IMR-90 (cell line): ENCODE measurements at regions not wholly inside any gene's neighbourhood (a gene's known extent, or its start where the extent isn't known, plus 50 kb on each side); places are given as distances from the start of the nearest gene placed in this dataset.

Experiments used
- ATAC-seq: fragments of 200-7000 bp; cut with Tn5 transposase; 2 replicates; pipeline ENCODE4 v1.9.1; 2020; ENCODE audit warnings: low read depth, mild to moderate bottlenecking, moderate library complexity
- BruUV-seq: library from RNA; stranded (reverse); fragments of 400-500 nt; replicated peaks from 2 replicates; lab custom pipeline; 2021; lab: Mats Ljungman, UMichigan
- CTCF ChIA-PET: fragments of 300-600 bp; formaldehyde crosslinking; extraction: SDS; loops from one replicate; lab custom pipeline; 2021; ENCODE audit warnings: antibody characterized with exemption; lab: Yijun Ruan, JAX
- POLR2A ChIA-PET: fragments of 300-600 bp; sonication (Branson Sonifier 250); formaldehyde crosslinking; loops from one replicate; lab custom pipeline; 2022; ENCODE audit warnings: antibody characterized with exemption; ENCODE audit not compliant: unreplicated experiment; lab: Charles Lee
- DNase-seq: peaks from one replicate; pipeline ENCODE4 v3.0.0; 2013
- H2AFZ ChIP-seq: replicated peaks from 2 replicates; pipeline ENCODE3; 2013; ENCODE audit warnings: low read length, mild to moderate bottlenecking; ENCODE audit not compliant: poor library complexity
- H2AK5ac ChIP-seq: 2 replicates; pipeline ENCODE4 v1.6.1; 2013; ENCODE audit warnings: low read depth, low read length, inconsistent platforms
- H2AK9ac ChIP-seq: replicated peaks from 2 replicates; pipeline ENCODE3; 2013; ENCODE audit warnings: mild to moderate bottlenecking, low read depth, low read length, moderate library complexity; ENCODE audit not compliant: poor library complexity
- H2BK120ac ChIP-seq: 2 replicates; pipeline ENCODE4 v1.6.1; 2013; ENCODE audit warnings: low read depth, low read length, inconsistent platforms
- H2BK15ac ChIP-seq: 3 replicates; pipeline ENCODE4 v1.6.1; 2013; ENCODE audit warnings: low read depth, low read length, inconsistent platforms
- H2BK20ac ChIP-seq: 2 replicates; pipeline ENCODE4 v1.6.1; 2013; ENCODE audit warnings: low read depth, mild to moderate bottlenecking, inconsistent platforms, low read length, moderate library complexity
- H2BK5ac ChIP-seq: 2 replicates; pipeline ENCODE4 v1.6.1; 2013; ENCODE audit warnings: mild to moderate bottlenecking, low read depth, low read length, inconsistent platforms; ENCODE audit not compliant: poor library complexity, severe bottlenecking
- H3K14ac ChIP-seq: replicated peaks from 2 replicates; pipeline ENCODE4 v1.6.1; 2013; ENCODE audit warnings: low read depth, low read length, inconsistent platforms
- H3K18ac ChIP-seq: 2 replicates; pipeline ENCODE4 v1.6.1; 2013; ENCODE audit warnings: low read depth, low read length, control low read depth
- H3K23ac ChIP-seq: 2 replicates; pipeline ENCODE4 v1.6.1; 2013; ENCODE audit warnings: low read depth, low read length, inconsistent platforms
- H3K27ac ChIP-seq: 2 replicates; pipeline ENCODE4 v1.5.1; 2013; ENCODE audit warnings: mild to moderate bottlenecking, control low read depth, low read length; ENCODE audit not compliant: insufficient read depth
- H3K27me3 ChIP-seq: 2 replicates; pipeline ENCODE4 v1.6.1; 2013; ENCODE audit warnings: low read length; ENCODE audit not compliant: control insufficient read depth, insufficient read depth
- H3K36me3 ChIP-seq: 2 replicates; pipeline ENCODE4 v1.6.1; 2013; ENCODE audit warnings: low read length, mixed read lengths; ENCODE audit not compliant: control insufficient read depth, insufficient read depth
- H3K4ac ChIP-seq: 2 replicates; pipeline ENCODE4 v1.6.1; 2013; ENCODE audit warnings: low read depth, low read length, inconsistent platforms
- H3K4me1 ChIP-seq: 2 replicates; pipeline ENCODE4 v1.6.1; 2013; ENCODE audit warnings: low read length, mixed read lengths; ENCODE audit not compliant: control insufficient read depth, insufficient read depth
- H3K4me2 ChIP-seq: 2 replicates; pipeline ENCODE4 v1.6.1; 2013; ENCODE audit warnings: low read depth, mild to moderate bottlenecking, control low read depth, low read length, moderate library complexity
- H3K4me3 ChIP-seq: 2 replicates; pipeline ENCODE4 v1.5.1; 2013; ENCODE audit warnings: low read depth, mild to moderate bottlenecking, control low read depth, low read length, moderate library complexity; ENCODE audit not compliant: insufficient read depth
- H3K56ac ChIP-seq: 2 replicates; pipeline ENCODE4 v1.6.1; 2013; ENCODE audit warnings: low read length, inconsistent platforms; ENCODE audit not compliant: insufficient read depth; ENCODE audit errors: extremely low read depth
- H3K79me1 ChIP-seq, 2 experiments: 2 replicates each; pipeline ENCODE4 v1.6.1; 2013; ENCODE audit warnings: low read length in 2 of 2, inconsistent platforms in 1 of 2, low read depth in 1 of 2
- H3K9ac ChIP-seq: 2 replicates; pipeline ENCODE4 v1.6.1; 2013; ENCODE audit warnings: low read depth, low read length, control low read depth
- H3K9me1 ChIP-seq: 2 replicates; pipeline ENCODE4 v1.6.1; 2013; ENCODE audit warnings: low read length, inconsistent platforms; ENCODE audit not compliant: insufficient read depth
- H3K9me3 ChIP-seq: 2 replicates; pipeline ENCODE4 v1.6.1; 2013; ENCODE audit warnings: low read length; ENCODE audit not compliant: control insufficient read depth, insufficient read depth
- H4K20me1 ChIP-seq: 2 replicates; pipeline ENCODE4 v1.6.1; 2013; ENCODE audit warnings: low read length, inconsistent platforms; ENCODE audit not compliant: insufficient read depth
- H4K5ac ChIP-seq: 2 replicates; pipeline ENCODE4 v1.6.1; 2013; ENCODE audit warnings: mild to moderate bottlenecking, low read depth, low read length, control low read depth
- H4K8ac ChIP-seq, 2 experiments: 2 replicates each; pipeline ENCODE4 v1.6.1; 2013; ENCODE audit warnings: low read depth in 2 of 2, low read length in 2 of 2, control low read depth in 1 of 2, inconsistent platforms in 1 of 2
- H4K91ac ChIP-seq: 2 replicates; pipeline ENCODE4 v1.6.1; 2013; ENCODE audit warnings: low read depth, low read length, inconsistent platforms; ENCODE audit not compliant: insufficient read depth
- BHLHE40 ChIP-seq: fragments of 150-350 bp; IDR thresholded peaks from 2 replicates; pipeline ENCODE4 v1.6.1; 2016; ENCODE audit warnings: mild to moderate bottlenecking, low read depth, low read length
- CEBPB ChIP-seq: IDR thresholded peaks from 2 replicates; pipeline ENCODE4 v1.6.1; 2012; ENCODE audit warnings: low read depth, low read length, improper control_type of control experiment
- CHD1 ChIP-seq: IDR thresholded peaks from 2 replicates; pipeline ENCODE4 v1.6.1; 2012; ENCODE audit warnings: low read depth, low read length, improper control_type of control experiment
- CTCF ChIP-seq: conservative IDR thresholded peaks from 2 replicates; pipeline ENCODE4 v1.5.1; 2012; ENCODE audit warnings: mild to moderate bottlenecking, low read depth, low read length, improper control_type of control experiment
- ELK1 ChIP-seq: fragments of 150-350 bp; IDR thresholded peaks from 2 replicates; pipeline ENCODE4 v1.6.1; 2016; ENCODE audit warnings: low read depth, mild to moderate bottlenecking, low read length, moderate library complexity, borderline replicate concordance
- FOS ChIP-seq: fragments of 150-350 bp; IDR thresholded peaks from 2 replicates; pipeline ENCODE4 v1.6.1; 2016; ENCODE audit warnings: low read depth, low read length
- MAFK ChIP-seq: IDR thresholded peaks from 2 replicates; pipeline ENCODE4 v1.6.1; 2012; ENCODE audit warnings: low read depth, low read length, improper control_type of control experiment
- MAZ ChIP-seq: IDR thresholded peaks from 2 replicates; pipeline ENCODE4 v1.6.1; 2012; ENCODE audit warnings: low read depth, mild to moderate bottlenecking, low read length, improper control_type of control experiment, moderate library complexity, borderline replicate concordance
- MXI1 ChIP-seq: IDR thresholded peaks from 2 replicates; pipeline ENCODE4 v1.6.1; 2012; ENCODE audit warnings: low read depth, mild to moderate bottlenecking, low read length, moderate library complexity, borderline replicate concordance
- NFE2L2 ChIP-seq: fragments of 150-350 bp; IDR thresholded peaks from 2 replicates; pipeline ENCODE4 v1.6.1; 2016; ENCODE audit warnings: low read depth, mild to moderate bottlenecking, low read length
- POLR2A ChIP-seq: IDR thresholded peaks from 2 replicates; pipeline ENCODE4 v1.6.1; 2012; ENCODE audit warnings: mild to moderate bottlenecking, low read depth, low read length
- RAD21 ChIP-seq: IDR thresholded peaks from 2 replicates; pipeline ENCODE4 v1.6.1; 2012; ENCODE audit warnings: low read length, improper control_type of control experiment
- RCOR1 ChIP-seq: IDR thresholded peaks from 2 replicates; pipeline ENCODE4 v1.6.1; 2012; ENCODE audit warnings: mild to moderate bottlenecking, low read length, improper control_type of control experiment; ENCODE audit not compliant: insufficient replicate concordance
- RFX5 ChIP-seq: IDR thresholded peaks from 2 replicates; pipeline ENCODE4 v1.8.0; 2012; ENCODE audit warnings: low read depth, mild to moderate bottlenecking, low read length, moderate library complexity
- SMC3 ChIP-seq: fragments of 150-350 bp; IDR thresholded peaks from 2 replicates; pipeline ENCODE4 v1.6.1; 2016; ENCODE audit warnings: low read depth, mild to moderate bottlenecking, antibody characterized with exemption, low read length, moderate library complexity
- USF2 ChIP-seq: fragments of 150-350 bp; IDR thresholded peaks from 2 replicates; pipeline ENCODE4 v1.6.1; 2017; ENCODE audit warnings: mild to moderate bottlenecking, antibody characterized with exemption, low read length, low read depth
- WGBS, 2 experiments: methylation state at CpG; one replicate each; pipeline versions ENCODE4 v1.1.5 to v1.1.7; 2013; ENCODE audit warnings: missing lambda C conversion rate in 2 of 2; ENCODE audit not compliant: insufficient read length in 1 of 2; ENCODE audit errors: extremely low coverage in 2 of 2; 5-methylcytosine and 5-hydroxymethylcytosine counted together
- dilution Hi-C: fragments of 300-500 bp; cut with HindIII; formaldehyde crosslinking; loops from one replicate; pipeline ENCODE4 v1.14.3; 2018; ENCODE audit warnings: low sequenced_read_pairs; ENCODE audit not compliant: unreplicated experiment
- in situ Hi-C: fragments of 300-500 bp; cut with MboI; formaldehyde crosslinking; loops from 3 replicates; pipeline ENCODE4 v1.14.3; 2019; ENCODE audit warnings: low sequenced_read_pairs, inconsistent platforms, mixed read lengths
- intact Hi-C: fragments of 100-400 bp; cut with micrococcal nuclease; formaldehyde crosslinking; loops from 2 replicates; pipeline ENCODE4 v1.10.0; 2022

GRCh38 chr9:7935681-7936080 lies 136.1 kb upstream of the DMAC1 start:
- H3K4me1 ChIP-seq: no peaks in the 10 kb centered on the region
- intact Hi-C loops (no loop called here), in situ Hi-C loops (no loop called here), dilution Hi-C loops (no loop called here)
- DNase-seq (no peak), ATAC-seq (no peak)
- no peak overlapping the region for H2AK5ac ChIP-seq
- no CpG with 5 or more reads among the region's 2 CpGs for WGBS, 2 experiments
- no peak overlapping the region for H2AK9ac ChIP-seq
- H3K23ac ChIP-seq: no peak overlapping the region
- POLR2A ChIA-PET: no interaction called here
- no peak overlapping the region for H4K91ac ChIP-seq
- TF ChIP-seq CHD1: no peak
- TF ChIP-seq RAD21: no peak
- TF ChIP-seq POLR2A: no peak
- TF ChIP-seq MAZ: no peak
- TF ChIP-seq ELK1: no peak
- no peak for TF ChIP-seq NFE2L2
- TF ChIP-seq BHLHE40: no peak
- no peak for TF ChIP-seq SMC3
- no peak for TF ChIP-seq MXI1
- TF ChIP-seq CTCF: no peak
- no peak for TF ChIP-seq RCOR1
- TF ChIP-seq FOS: no peak
- TF ChIP-seq MAFK: no peak
- TF ChIP-seq CEBPB: no peak
- TF ChIP-seq USF2: no peak
- TF ChIP-seq RFX5: no peak
- no peak overlapping the region for H4K5ac ChIP-seq
- no peak overlapping the region for H3K56ac ChIP-seq
- H3K79me1 ChIP-seq: no peaks in the 10 kb centered on the region
- H2AFZ ChIP-seq: no peak overlapping the region
- no peak overlapping the region for H2BK20ac ChIP-seq
- no TSS peak for BruUV-seq
- no peak overlapping the region for H3K27ac ChIP-seq
- H3K4ac ChIP-seq: no peak overlapping the region
- no peaks in the 10 kb centered on the region for H3K27me3 ChIP-seq
- H2BK5ac ChIP-seq: no peak overlapping the region
- no peaks in the 10 kb centered on the region for H4K20me1 ChIP-seq
- H3K36me3 ChIP-seq: no peaks in the 10 kb centered on the region
- no peak overlapping the region for H3K4me2 ChIP-seq
- no peak overlapping the region for H3K18ac ChIP-seq
- peaks cover 4% of the 10 kb centered on the region for H3K9me3 ChIP-seq
- CTCF ChIA-PET: no interaction called here
- H3K14ac ChIP-seq: no peak overlapping the region
- H3K4me3 ChIP-seq: no peak overlapping the region
- H3K9ac ChIP-seq: no peak overlapping the region
- H4K8ac ChIP-seq: no peak overlapping the region
- H2BK15ac ChIP-seq: no peak overlapping the region
- no peaks in the 10 kb centered on the region for H3K9me1 ChIP-seq
- H2BK120ac ChIP-seq: no peak overlapping the region
